ENCODE measurements at regions not wholly inside any gene's neighbourhood (a gene's known extent, or its start where the extent isn't known, plus 50 kb on each side); places are given as distances from the start of the nearest gene placed in this dataset.
"Not testable (repeated sequence)": the region's sequence is repeated elsewhere in the genome, so short reads cannot be mapped to it uniquely, and the experiment has no call there.

DNA sequence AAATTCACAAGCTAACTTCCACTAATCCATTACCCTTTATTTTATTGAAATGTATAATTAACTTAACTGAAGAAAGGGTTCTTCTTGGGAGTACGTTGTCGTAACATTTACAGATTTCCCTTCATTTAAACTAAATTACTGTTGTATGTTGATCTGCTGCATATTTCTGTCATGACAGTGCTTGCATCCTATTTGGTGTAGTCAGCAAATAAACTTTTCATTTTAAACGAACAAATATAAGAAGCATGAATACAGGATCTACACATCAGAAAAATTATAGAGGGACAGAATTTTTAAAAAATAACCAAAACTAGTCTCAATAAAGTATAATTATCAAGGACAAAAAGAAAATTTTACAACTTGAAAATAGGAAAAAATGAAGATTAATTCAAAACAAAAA is 66.5 kb upstream of the ZNF267 start:
- Histone ChIP-seq H2AFZ (ENCODE audit: low read depth, low read length) (no peak overlapping the region), H3K79me2 (ENCODE audit: low read length) (no peaks in the 10 kb centered on the region), H3K36me3 (replicated peaks; ENCODE audit: low read depth, low read length) (no peaks in the 10 kb centered on the region), H3K4me3 (ENCODE audit: low read length) (no peak overlapping the region), H3K9ac (ENCODE audit: low read length) (no peak overlapping the region), H3K27me3 (ENCODE audit: low read depth, low read length) (no peaks in the 10 kb centered on the region), H3K4me1 (ENCODE audit: low read length) (no peaks in the 10 kb centered on the region), H3K9me3 (ENCODE audit: insufficient read depth, low read length) (no peaks in the 10 kb centered on the region), H4K20me1 (ENCODE audit: insufficient read depth, low read length) (no peaks in the 10 kb centered on the region), H3K27ac (ENCODE audit: low read length) (no peak overlapping the region), H3K4me2 (ENCODE audit: low read length) (no peak overlapping the region)
- no peak for TF ChIP-seq EZH2phosphoT487 (IDR thresholded peaks at IDR 0.05; ENCODE audit: low read depth)
- TF ChIP-seq, protein P1, sequence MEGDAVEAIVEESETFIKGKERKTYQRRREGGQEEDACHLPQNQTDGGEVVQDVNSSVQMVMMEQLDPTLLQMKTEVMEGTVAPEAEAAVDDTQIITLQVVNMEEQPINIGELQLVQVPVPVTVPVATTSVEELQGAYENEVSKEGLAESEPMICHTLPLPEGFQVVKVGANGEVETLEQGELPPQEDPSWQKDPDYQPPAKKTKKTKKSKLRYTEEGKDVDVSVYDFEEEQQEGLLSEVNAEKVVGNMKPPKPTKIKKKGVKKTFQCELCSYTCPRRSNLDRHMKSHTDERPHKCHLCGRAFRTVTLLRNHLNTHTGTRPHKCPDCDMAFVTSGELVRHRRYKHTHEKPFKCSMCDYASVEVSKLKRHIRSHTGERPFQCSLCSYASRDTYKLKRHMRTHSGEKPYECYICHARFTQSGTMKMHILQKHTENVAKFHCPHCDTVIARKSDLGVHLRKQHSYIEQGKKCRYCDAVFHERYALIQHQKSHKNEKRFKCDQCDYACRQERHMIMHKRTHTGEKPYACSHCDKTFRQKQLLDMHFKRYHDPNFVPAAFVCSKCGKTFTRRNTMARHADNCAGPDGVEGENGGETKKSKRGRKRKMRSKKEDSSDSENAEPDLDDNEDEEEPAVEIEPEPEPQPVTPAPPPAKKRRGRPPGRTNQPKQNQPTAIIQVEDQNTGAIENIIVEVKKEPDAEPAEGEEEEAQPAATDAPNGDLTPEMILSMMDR (IDR thresholded peaks at IDR 0.05; ENCODE audit: low read depth, low read length) = no peak

DNA sequence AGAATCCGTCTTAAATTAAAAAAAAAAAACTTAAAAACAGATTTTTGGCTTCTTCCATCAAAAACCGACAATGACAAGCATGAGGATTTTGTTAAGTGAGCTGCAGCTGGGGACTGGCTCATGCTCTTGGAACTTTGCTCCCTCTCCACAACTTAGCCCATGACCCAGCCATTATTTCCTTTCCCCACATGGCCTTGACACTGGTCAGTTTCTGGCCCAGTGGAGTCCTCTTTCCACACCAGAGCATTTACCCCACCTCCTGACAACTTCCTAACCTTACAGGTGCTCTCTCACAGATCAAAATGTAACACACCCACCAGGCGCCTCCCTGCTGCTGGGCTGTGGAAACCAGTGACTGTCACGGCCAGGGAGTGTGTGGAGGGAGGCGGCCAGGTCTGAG is 62.7 kb upstream of the ZNF267 start:
- no peak for TF ChIP-seq EZH2phosphoT487 (IDR thresholded peaks at IDR 0.05; ENCODE audit: low read depth)
- TF ChIP-seq, protein P1 (IDR thresholded peaks at IDR 0.05; ENCODE audit: low read depth, low read length) = no peak
- Histone ChIP-seq H3K4me1 (ENCODE audit: low read length) (no peaks in the 10 kb centered on the region), H3K9ac (ENCODE audit: low read length) (no peak overlapping the region), H3K4me3 (ENCODE audit: low read length) (no peak overlapping the region), H3K4me2 (ENCODE audit: low read length) (no peak overlapping the region), H3K9me3 (ENCODE audit: insufficient read depth, low read length) (no peaks in the 10 kb centered on the region), H2AFZ (ENCODE audit: low read depth, low read length) (no peak overlapping the region), H3K79me2 (ENCODE audit: low read length) (no peaks in the 10 kb centered on the region), H3K27me3 (ENCODE audit: low read depth, low read length) (no peaks in the 10 kb centered on the region), H3K27ac (ENCODE audit: low read length) (no peak overlapping the region), H3K36me3 (replicated peaks; ENCODE audit: low read depth, low read length) (no peaks in the 10 kb centered on the region), H4K20me1 (ENCODE audit: insufficient read depth, low read length) (no peaks in the 10 kb centered on the region)

DNA sequence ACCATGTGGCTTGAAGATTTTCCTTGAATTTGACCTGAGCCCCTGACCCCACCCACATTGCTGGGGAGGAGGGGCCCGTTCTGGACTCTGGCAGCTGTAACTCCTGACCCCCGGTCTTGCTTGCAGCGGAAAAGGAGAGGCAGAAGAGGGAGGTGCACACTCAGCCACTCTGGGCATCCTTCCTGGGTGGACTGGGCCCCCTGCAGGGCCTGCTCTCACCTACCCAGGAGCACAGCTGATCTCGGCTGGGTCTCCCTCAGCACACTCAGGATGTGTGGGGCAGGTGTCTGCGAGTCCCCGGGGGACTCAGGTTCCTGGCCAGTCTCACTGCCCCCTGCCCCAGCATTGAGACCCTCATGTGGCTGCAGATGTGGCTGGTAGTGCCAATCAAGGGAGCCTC is 57.5 kb upstream of the ZNF267 start:
- H4K20me1 ChIP-seq (ENCODE audit: insufficient read depth, low read length); H3K27me3 ChIP-seq (ENCODE audit: low read depth, low read length); H3K9me3 ChIP-seq (ENCODE audit: insufficient read depth, low read length); H2AFZ ChIP-seq (ENCODE audit: low read depth, low read length); H3K4me1 ChIP-seq (ENCODE audit: low read length); H3K4me2 ChIP-seq (ENCODE audit: low read length); H3K4me3 ChIP-seq (ENCODE audit: low read length); H3K9ac ChIP-seq (ENCODE audit: low read length); H3K36me3 ChIP-seq (replicated peaks; ENCODE audit: low read depth, low read length); H3K27ac ChIP-seq (ENCODE audit: low read length); H3K79me2 ChIP-seq (ENCODE audit: low read length): not testable (repeated sequence)

DNA sequence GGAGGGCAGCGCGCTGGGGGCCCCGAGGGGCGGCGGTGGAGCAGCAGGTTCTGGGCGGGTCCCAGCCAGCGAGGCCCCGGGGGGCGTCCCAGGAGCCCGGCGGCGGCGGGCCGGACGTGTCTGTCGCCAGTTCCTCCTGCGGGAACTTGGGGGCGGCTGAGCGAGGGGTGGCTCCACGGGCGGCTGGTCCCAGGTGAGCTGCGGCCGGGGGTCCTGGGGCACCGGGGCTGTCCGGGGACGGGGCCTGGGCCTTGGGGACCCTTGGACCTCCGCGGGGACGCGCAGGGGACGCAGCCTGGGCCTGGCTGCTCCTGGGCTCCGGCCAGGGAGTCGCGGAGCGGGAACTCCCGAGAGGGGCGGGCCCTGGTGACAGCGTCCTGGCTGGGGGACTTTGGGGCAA is 54.2 kb upstream of the ZNF267 start:
- no peak overlapping the region for H3K4me3 ChIP-seq (ENCODE audit: low read length)
- no peaks in the 10 kb centered on the region for H3K4me1 ChIP-seq (ENCODE audit: low read length)
- no peak overlapping the region for H2AFZ ChIP-seq (ENCODE audit: low read depth, low read length)
- H3K9me3 ChIP-seq (ENCODE audit: insufficient read depth, low read length) = no peaks in the 10 kb centered on the region
- no peaks in the 10 kb centered on the region for H3K36me3 ChIP-seq (replicated peaks; ENCODE audit: low read depth, low read length)
- TF ChIP-seq EZH2phosphoT487 (IDR thresholded peaks at IDR 0.05; ENCODE audit: low read depth) = no peak
- TF ChIP-seq, protein P1 (IDR thresholded peaks at IDR 0.05; ENCODE audit: low read depth, low read length) = no peak
- no peaks in the 10 kb centered on the region for H3K79me2 ChIP-seq (ENCODE audit: low read length)
- H4K20me1 ChIP-seq (ENCODE audit: insufficient read depth, low read length) = no peaks in the 10 kb centered on the region
- H3K27ac ChIP-seq (ENCODE audit: low read length) = no peak overlapping the region
- no peak overlapping the region for H3K9ac ChIP-seq (ENCODE audit: low read length)
- no peak overlapping the region for H3K4me2 ChIP-seq (ENCODE audit: low read length)
- no peaks in the 10 kb centered on the region for H3K27me3 ChIP-seq (ENCODE audit: low read depth, low read length)

DNA sequence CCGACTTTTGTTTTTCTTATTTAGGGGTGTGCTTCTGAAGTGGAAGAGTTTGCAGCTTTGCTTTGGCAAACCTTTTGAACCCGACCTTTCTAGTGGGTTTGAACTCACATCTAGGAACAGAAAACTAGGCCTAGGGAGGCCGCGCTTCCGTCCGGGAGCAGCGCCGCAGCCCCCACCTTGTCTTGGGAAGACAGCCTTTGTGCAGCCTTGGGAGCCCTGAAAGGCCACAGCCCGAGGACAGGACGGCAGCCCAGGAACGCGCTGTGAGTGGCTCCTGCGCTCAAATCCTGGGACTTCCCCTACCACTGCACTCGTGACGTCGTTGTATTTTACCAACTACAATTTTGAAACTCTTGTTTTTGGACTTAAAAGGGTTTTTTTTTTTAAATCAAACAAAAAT is 53.7 kb upstream of the ZNF267 start:
- Histone ChIP-seq H3K4me1 (ENCODE audit: low read length) (no peaks in the 10 kb centered on the region), H3K27ac (ENCODE audit: low read length) (no peak overlapping the region), H3K36me3 (replicated peaks; ENCODE audit: low read depth, low read length) (no peaks in the 10 kb centered on the region), H3K4me3 (ENCODE audit: low read length) (no peak overlapping the region), H3K9ac (ENCODE audit: low read length) (no peak overlapping the region), H2AFZ (ENCODE audit: low read depth, low read length) (no peak overlapping the region), H3K9me3 (ENCODE audit: insufficient read depth, low read length) (no peaks in the 10 kb centered on the region), H3K79me2 (ENCODE audit: low read length) (no peaks in the 10 kb centered on the region), H3K4me2 (ENCODE audit: low read length) (no peak overlapping the region), H4K20me1 (ENCODE audit: insufficient read depth, low read length) (no peaks in the 10 kb centered on the region), H3K27me3 (ENCODE audit: low read depth, low read length) (no peaks in the 10 kb centered on the region)
- no peak for TF ChIP-seq EZH2phosphoT487 (IDR thresholded peaks at IDR 0.05; ENCODE audit: low read depth)
- TF ChIP-seq, protein P1 (IDR thresholded peaks at IDR 0.05; ENCODE audit: low read depth, low read length) = no peak

All from OCI-LY3 (cell line).